ENCODE measurements at regions not wholly inside any gene's neighbourhood (a gene's known extent, or its start where the extent isn't known, plus 50 kb on each side); places are given as distances from the start of the nearest gene placed in this dataset.
A peak's percentile ranks its signal among the peaks of the same experiment; 100 is the strongest.

DNA sequence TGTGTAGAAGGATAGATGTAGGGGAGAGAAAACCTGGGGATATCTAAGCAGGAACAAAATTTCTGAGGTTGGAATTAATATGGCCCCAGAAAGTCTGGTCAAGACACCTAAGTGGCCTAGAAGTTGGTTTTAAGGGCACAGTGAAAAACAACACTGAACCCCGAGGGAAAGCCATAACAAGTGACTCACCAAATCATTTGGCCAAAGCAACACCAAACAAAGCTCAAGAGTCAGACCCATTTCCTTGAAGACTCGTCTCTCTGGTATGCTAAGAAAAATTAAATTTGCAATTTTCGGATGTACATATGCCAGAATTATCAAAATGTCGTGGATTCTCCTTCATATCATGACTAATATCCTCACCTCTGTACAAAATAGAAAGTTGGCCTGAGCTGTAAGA is 162.9 kb downstream of the SMIM20 start:
- no peak for DNase-seq (ENCODE audit: low read depth)
- H3K4me3 ChIP-seq (ENCODE audit: low read depth, low read length): no peak overlapping the region
- TF ChIP-seq, protein P1, sequence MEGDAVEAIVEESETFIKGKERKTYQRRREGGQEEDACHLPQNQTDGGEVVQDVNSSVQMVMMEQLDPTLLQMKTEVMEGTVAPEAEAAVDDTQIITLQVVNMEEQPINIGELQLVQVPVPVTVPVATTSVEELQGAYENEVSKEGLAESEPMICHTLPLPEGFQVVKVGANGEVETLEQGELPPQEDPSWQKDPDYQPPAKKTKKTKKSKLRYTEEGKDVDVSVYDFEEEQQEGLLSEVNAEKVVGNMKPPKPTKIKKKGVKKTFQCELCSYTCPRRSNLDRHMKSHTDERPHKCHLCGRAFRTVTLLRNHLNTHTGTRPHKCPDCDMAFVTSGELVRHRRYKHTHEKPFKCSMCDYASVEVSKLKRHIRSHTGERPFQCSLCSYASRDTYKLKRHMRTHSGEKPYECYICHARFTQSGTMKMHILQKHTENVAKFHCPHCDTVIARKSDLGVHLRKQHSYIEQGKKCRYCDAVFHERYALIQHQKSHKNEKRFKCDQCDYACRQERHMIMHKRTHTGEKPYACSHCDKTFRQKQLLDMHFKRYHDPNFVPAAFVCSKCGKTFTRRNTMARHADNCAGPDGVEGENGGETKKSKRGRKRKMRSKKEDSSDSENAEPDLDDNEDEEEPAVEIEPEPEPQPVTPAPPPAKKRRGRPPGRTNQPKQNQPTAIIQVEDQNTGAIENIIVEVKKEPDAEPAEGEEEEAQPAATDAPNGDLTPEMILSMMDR (IDR thresholded peaks at IDR 0.05; ENCODE audit: low read depth, low read length, missing control alignments): no peak
- in situ Hi-C loops (cut with HindIII; ENCODE audit: low sequenced_read_pairs): no loop called here

GRCh38 chr4:26077756-26078155 is 163.7 kb downstream of the SMIM20 start:
- no peak overlapping the region for H3K4me3 ChIP-seq (ENCODE audit: low read depth, low read length)
- TF ChIP-seq, protein P1 (IDR thresholded peaks at IDR 0.05; ENCODE audit: low read depth, low read length, missing control alignments): no peak
- in situ Hi-C loops (cut with HindIII; ENCODE audit: low sequenced_read_pairs): no loop called here
- no peak for DNase-seq (ENCODE audit: low read depth)

DNA sequence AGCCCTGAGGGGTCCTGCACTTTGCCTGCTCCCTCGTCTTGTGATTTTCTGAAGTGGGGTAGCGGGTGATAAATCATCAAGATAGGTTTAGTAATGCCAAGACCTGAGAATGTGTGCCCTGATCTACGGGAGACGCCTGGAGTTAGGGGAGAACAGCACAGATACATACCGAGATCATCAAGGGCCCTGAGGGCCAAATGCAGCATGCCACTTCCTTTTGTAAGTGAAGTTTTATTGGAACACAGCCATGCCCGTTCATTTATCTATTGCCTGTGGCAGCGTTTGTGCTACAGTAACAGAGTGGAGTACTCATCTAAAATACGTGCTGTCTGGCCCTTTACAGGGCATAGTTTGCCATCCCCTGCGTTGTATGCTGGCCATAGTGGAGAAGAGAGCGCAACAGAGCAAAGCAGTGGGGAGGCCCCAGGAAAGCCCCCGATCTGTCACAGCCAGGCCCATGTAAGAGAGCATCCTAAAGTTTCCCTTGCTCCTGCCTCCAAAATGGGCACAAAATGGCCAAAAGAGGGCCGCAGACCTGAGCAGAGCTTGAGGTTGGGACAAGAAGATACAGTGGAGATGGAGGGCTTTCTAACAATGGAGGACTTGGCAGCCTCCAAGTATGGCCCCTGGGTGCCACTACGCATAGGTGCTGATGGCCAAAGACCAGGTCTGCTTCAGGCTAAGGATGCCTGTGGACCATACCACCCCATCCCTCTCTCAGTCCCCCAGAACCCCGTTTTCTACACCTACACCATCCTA is 167.0 kb downstream of the SMIM20 start:
- in situ Hi-C loops (cut with HindIII; ENCODE audit: low sequenced_read_pairs): no loop called here
- TF ChIP-seq, protein P1 (IDR thresholded peaks at IDR 0.05; ENCODE audit: low read depth, low read length, missing control alignments): no peak
- no peak for DNase-seq (ENCODE audit: low read depth)
- no peak overlapping the region for H3K4me3 ChIP-seq (ENCODE audit: low read depth, low read length)

DNA sequence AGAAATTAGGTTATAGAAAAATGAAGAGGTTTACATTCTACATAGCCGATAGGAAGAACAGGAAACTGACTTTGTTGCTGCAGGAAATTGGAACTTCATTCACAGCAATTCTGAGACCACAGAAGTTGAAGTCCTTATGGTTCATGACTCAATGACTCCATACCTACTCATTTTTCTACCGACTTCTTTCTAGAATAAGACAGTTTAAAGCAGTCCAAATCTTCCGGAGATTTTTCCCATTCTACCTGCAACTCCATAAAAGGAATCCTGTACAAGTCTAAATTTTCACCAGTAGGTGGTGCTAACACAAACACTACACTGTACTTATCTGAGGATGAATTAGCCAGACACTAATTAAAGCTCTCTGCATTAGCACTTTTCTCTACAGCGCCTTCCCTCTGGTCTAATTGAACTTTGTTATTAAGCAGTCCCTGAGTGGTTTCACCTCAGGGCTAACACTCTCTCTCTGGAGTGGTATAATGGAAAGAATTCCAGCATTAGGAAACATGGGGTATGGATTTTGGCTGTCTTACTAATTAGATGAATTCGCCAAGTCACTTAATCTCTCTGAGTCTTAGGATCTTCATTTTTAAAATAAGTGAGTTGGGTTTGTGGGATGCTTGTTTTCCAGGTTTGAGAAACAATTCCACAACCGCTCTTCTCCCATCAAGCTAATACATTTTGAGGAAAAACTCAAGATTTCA is 167.9 kb downstream of the SMIM20 start:
- TF ChIP-seq, protein P1 (IDR thresholded peaks at IDR 0.05; ENCODE audit: low read depth, low read length, missing control alignments): peak; percentile 45
- in situ Hi-C loops (cut with HindIII; ENCODE audit: low sequenced_read_pairs): no loop called here
- H3K4me3 ChIP-seq (ENCODE audit: low read depth, low read length): no peak overlapping the region
- no peak for DNase-seq (ENCODE audit: low read depth)

- no peak overlapping the region for H3K4me3 ChIP-seq (ENCODE audit: low read depth, low read length)
- TF ChIP-seq, protein P1 (IDR thresholded peaks at IDR 0.05; ENCODE audit: low read depth, low read length, missing control alignments): no peak
- in situ Hi-C loops (cut with HindIII; ENCODE audit: low sequenced_read_pairs): no loop called here
- no peak for DNase-seq (ENCODE audit: low read depth)
Observed at GRCh38 chr4:26082565-26082964, 168.5 kb downstream of the SMIM20 start.

GRCh38 chr4:26083987-26084386 is 170.0 kb downstream of the SMIM20 start:
- in situ Hi-C loops (cut with HindIII; ENCODE audit: low sequenced_read_pairs): no loop called here
- peak; percentile 83 for DNase-seq (ENCODE audit: low read depth)
- H3K4me3 ChIP-seq (ENCODE audit: low read depth, low read length): no peak overlapping the region
- TF ChIP-seq, protein P1 (IDR thresholded peaks at IDR 0.05; ENCODE audit: low read depth, low read length, missing control alignments): no peak
